GM12873 (cell line): ENCODE measurements at regions not wholly inside any gene's neighbourhood (a gene's known extent, or its start where the extent isn't known, plus 50 kb on each side); places are given as distances from the start of the nearest gene placed in this dataset.

Experiments used
- TF ChIP-seq, protein P1 (sequence below): IDR thresholded peaks from 2 replicates; pipeline ENCODE4 v1.5.1; 2012; ENCODE audit warnings: low read depth, mild to moderate bottlenecking, moderate library complexity, low read length, control low read depth; ENCODE audit not compliant: insufficient read depth; ENCODE audit errors: missing control alignments

DNA sequence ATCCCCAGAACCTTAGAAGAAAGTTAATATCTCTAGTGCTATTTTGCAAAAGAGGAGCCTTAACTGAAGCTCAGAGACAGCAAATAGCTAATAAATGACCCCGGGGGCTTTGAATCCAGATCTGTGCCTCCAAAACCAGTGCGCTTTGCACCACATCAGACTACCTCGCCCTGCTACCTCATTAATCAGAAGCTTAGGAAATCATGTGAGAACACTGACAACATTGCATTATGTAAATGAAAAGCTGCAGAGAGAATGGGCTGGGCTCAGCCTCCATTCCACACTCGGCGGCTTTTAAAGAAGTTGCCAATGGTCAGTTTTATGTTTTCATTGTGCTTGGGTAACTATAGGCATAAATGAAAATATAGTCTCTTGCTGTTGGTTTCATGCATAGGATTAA lies 54.0 kb upstream of the STMND1 start:
- TF ChIP-seq, protein P1, sequence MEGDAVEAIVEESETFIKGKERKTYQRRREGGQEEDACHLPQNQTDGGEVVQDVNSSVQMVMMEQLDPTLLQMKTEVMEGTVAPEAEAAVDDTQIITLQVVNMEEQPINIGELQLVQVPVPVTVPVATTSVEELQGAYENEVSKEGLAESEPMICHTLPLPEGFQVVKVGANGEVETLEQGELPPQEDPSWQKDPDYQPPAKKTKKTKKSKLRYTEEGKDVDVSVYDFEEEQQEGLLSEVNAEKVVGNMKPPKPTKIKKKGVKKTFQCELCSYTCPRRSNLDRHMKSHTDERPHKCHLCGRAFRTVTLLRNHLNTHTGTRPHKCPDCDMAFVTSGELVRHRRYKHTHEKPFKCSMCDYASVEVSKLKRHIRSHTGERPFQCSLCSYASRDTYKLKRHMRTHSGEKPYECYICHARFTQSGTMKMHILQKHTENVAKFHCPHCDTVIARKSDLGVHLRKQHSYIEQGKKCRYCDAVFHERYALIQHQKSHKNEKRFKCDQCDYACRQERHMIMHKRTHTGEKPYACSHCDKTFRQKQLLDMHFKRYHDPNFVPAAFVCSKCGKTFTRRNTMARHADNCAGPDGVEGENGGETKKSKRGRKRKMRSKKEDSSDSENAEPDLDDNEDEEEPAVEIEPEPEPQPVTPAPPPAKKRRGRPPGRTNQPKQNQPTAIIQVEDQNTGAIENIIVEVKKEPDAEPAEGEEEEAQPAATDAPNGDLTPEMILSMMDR: no peak

DNA sequence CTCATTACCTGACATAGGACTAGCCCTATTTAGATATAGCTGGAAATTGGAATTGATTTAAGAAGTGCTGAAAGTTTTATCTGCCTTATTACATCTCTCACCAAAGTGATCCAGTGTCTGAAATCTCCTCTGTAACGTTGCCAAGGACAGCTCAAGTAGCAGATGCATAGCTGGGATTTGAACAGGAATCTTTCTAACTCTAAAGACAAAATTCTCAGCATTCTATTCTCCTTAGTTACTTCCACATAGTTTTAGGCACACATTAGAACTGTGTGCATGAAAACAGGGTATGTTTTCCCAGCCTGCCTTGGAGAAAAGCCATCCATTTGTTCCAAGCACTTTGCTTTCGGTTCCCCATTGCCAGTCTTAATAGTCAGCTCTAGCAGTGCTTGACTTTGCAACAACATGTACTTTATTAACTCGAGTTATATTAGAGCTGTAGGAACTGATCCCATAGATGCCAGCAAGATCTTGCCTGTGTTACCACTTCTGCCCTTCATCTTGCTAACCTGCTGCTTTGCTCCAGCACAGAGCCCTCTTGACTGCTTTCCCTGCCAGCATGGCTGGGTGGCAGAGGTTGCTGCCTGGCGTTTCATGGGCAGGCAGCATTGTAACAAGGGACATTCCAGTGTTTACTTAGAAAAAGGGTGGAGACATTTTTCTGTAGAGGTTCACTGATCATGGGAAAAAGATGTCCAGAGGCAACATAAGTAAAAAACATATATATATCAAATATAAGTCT lies 56.1 kb upstream of the STMND1 start:
- TF ChIP-seq, protein P1: no peak

DNA sequence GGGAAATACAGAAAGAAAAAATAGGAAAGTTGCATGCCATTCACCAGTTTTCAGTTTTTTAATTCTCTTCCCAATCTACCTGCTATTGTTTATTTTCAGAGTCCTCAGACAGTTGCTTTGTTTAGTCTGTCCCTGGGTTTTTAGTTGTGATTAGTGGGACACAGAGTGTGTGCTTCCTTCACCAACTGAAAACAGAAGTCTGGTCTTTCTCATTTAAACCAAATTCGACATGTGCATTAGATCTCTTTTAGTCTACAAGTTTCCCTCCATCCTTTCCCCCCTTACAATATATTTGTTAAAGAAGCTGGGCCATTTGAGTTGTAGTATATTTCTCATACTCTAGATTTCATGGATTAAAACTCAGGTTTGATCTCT lies 58.7 kb upstream of the STMND1 start:
- TF ChIP-seq, protein P1: no peak

DNA sequence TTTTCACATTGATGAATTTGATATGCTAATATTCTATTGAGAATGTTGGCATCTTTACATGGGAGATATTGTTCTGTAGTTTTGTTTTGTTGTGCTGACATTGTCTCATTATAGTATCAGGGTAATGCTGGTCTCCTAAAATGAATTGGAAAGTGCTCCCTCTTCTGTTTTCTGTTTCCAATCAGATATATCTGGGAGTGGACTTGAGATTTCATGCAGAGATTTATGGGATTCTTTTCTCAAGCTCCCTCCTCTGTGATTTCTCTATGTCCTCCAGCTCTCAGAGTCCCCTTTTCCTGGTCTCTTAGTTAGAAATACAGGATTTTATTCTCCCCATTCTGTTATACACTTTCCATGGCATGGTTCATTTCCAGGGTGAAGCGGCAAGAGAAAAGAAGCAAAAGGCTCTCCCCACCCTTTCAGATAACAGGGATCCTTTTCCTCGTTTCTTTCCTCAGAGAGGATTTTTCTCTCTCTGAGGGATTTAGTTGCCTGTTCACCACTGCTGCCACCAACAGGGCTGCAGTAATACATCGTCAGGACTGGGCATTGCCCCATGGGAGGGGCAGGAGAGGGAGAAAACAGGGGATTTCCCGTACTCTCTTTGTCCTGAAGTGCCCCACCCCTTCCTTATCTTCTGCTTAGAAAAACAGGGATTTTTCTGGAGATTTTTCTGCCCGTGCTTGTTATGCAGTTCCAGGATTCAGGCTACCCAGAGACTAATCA lies 59.3 kb upstream of the STMND1 start:
- TF ChIP-seq, protein P1: no peak

DNA sequence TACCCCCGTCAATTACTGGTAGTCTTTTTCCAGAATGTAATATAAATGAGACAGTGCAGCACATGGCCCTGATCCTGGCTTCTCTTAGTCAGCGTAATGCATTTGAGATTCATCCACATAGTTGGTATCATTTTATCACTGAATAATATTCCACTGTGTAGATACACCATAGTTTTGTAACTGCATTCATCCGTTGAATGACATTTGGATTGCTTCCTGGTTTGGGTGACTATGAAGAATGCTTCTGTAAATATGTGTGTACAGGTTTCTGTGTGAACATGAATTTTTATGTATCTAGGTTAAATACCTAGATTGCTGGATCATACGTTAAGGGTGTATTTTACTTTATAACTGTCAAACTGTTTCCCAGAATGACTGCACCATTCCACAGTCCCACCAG lies 62.6 kb upstream of the STMND1 start:
- TF ChIP-seq, protein P1: no peak

DNA sequence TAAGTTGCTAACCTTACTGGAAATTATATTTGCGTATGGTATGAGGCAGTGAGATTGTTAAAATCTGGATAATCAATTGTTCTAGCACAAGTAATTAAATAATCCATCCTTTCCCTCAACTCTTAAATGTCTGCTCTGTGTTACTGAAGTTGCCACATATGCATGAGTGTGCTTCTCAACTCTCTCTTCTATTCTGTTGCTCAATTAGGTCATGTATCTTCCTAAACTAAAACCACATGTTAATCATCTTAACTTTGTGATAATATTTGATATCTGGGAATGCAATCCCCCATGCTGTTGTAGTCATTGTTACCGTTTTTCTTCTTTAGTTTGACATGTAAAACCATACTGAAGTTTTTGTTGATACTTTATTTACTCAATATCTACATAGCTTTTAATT lies 63.5 kb upstream of the STMND1 start:
- TF ChIP-seq, protein P1: no peak

DNA sequence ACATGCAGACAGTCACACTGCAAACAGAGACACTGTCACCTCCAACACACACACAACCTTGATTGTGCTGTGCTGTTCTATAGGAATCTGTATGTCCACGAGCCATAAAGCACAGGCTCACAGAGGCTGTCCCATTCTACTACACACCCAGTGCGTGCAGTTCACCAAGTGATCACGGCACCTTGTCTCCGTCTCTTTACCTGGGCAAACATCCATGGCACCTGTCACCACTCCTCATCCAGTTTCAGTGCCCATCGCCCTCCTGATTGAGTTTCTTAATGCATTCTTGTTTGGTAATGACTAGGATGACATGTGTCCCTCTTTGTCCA lies 65.8 kb upstream of the STMND1 start:
- TF ChIP-seq, protein P1: no peak
